ENCODE measurements at regions not wholly inside any gene's neighbourhood (a gene's known extent, or its start where the extent isn't known, plus 50 kb on each side); places are given as distances from the start of the nearest gene placed in this dataset.

- no peak for DNase-seq
These were observed 796.6 kb upstream of the ROBO1 start for GRCh38 chr3:80564391-80564790.

GRCh38 chr3:80559701-80560100, 791.9 kb upstream of the ROBO1 start:
- DNase-seq = no peak

- no peak for DNase-seq
These were observed 789.0 kb upstream of the ROBO1 start for GRCh38 chr3:80556763-80557162.

GRCh38 chr3:80554304-80554703, 786.5 kb upstream of the ROBO1 start:
- no peak for DNase-seq

GRCh38 chr3:80553211-80553610, 785.4 kb upstream of the ROBO1 start:
- DNase-seq = no peak

GRCh38 chr3:80550174-80550573, 782.4 kb upstream of the ROBO1 start:
- DNase-seq = no peak

GRCh38 chr3:80549173-80549572, 781.4 kb upstream of the ROBO1 start:
- no peak for DNase-seq

GRCh38 chr3:80543154-80543553, 775.4 kb upstream of the ROBO1 start:
- DNase-seq = no peak

- DNase-seq = no peak
These were observed 774.7 kb upstream of the ROBO1 start for GRCh38 chr3:80542456-80542855.

GRCh38 chr3:80537680-80538079, 769.9 kb upstream of the ROBO1 start:
- DNase-seq = no peak

GRCh38 chr3:80535286-80535685, 767.5 kb upstream of the ROBO1 start:
- DNase-seq = no peak

GRCh38 chr3:80533553-80533952, 765.8 kb upstream of the ROBO1 start:
- DNase-seq = no peak

- DNase-seq = no peak
These were observed 758.4 kb upstream of the ROBO1 start for GRCh38 chr3:80526153-80526552.

- DNase-seq = no peak
These were observed 753.3 kb upstream of the ROBO1 start for GRCh38 chr3:80521081-80521480.

- no peak for DNase-seq
These were observed 751.6 kb upstream of the ROBO1 start for GRCh38 chr3:80519436-80519835.

- no peak for DNase-seq
These were observed 728.7 kb upstream of the ROBO1 start for GRCh38 chr3:80496452-80496851.

GRCh38 chr3:80492162-80492561, 724.4 kb upstream of the ROBO1 start:
- DNase-seq = no peak

GRCh38 chr3:80472961-80473360, 705.2 kb upstream of the ROBO1 start:
- no peak for DNase-seq

GRCh38 chr3:80472459-80472858, 704.7 kb upstream of the ROBO1 start:
- DNase-seq = no peak

- no peak for DNase-seq
These were observed 702.6 kb upstream of the ROBO1 start for GRCh38 chr3:80470433-80470832.

GRCh38 chr3:80465746-80466145, 697.9 kb upstream of the ROBO1 start:
- DNase-seq = no peak

- no peak for DNase-seq
These were observed 683.6 kb upstream of the ROBO1 start for GRCh38 chr3:80451393-80451792.

GRCh38 chr3:80445641-80446040, 677.8 kb upstream of the ROBO1 start:
- DNase-seq = no peak

GRCh38 chr3:80445053-80445452, 677.3 kb upstream of the ROBO1 start:
- no peak for DNase-seq

- peak; percentile 81 for DNase-seq
These were observed 671.7 kb upstream of the ROBO1 start for GRCh38 chr3:80439490-80439889.

- no peak for DNase-seq
These were observed 666.6 kb upstream of the ROBO1 start for GRCh38 chr3:80434366-80434765.
